KMS-11 (cell line): ENCODE measurements at regions not wholly inside any gene's neighbourhood (a gene's known extent, or its start where the extent isn't known, plus 50 kb on each side); places are given as distances from the start of the nearest gene placed in this dataset.

Experiments
- H2AFZ ChIP-seq: fragments of 200-600 bp; sonication (generic); 2 replicates; pipeline ENCODE4 v1.6.1; 2016; ENCODE audit warnings: antibody characterized with exemption, mixed run types, low read depth
- H3K27ac ChIP-seq: fragments of 200-600 bp; sonication (generic); 2 replicates; pipeline ENCODE4 v1.6.1; 2016; ENCODE audit warnings: mild to moderate bottlenecking, mixed run types
- H3K27me3 ChIP-seq: fragments of 200-600 bp; sonication (generic); 2 replicates; pipeline ENCODE4 v1.6.1; 2017; ENCODE audit warnings: mild to moderate bottlenecking, low read depth, mixed run types, moderate library complexity; ENCODE audit not compliant: insufficient read depth
- H3K36me3 ChIP-seq: fragments of 200-600 bp; sonication (generic); 2 replicates; pipeline ENCODE4 v1.6.1; 2017; ENCODE audit warnings: mild to moderate bottlenecking, mixed run types; ENCODE audit not compliant: insufficient read depth
- H3K4me1 ChIP-seq: fragments of 200-600 bp; sonication (generic); 2 replicates; pipeline ENCODE4 v1.6.1; 2016; ENCODE audit warnings: mild to moderate bottlenecking, low read depth, mixed run types; ENCODE audit not compliant: poor library complexity, severe bottlenecking
- H3K4me2 ChIP-seq: fragments of 200-600 bp; sonication (generic); 2 replicates; pipeline ENCODE4 v1.7.0; 2016; ENCODE audit warnings: mild to moderate bottlenecking, mixed run types
- H3K4me3 ChIP-seq: fragments of 200-600 bp; sonication (generic); IDR thresholded peaks from 2 replicates; pipeline ENCODE4 v1.6.1; 2017; ENCODE audit warnings: low read depth, low read length, mixed read lengths; ENCODE audit not compliant: insufficient read depth
- H3K79me2 ChIP-seq: fragments of 200-600 bp; sonication (generic); 2 replicates; pipeline ENCODE4 v1.6.1; 2016; ENCODE audit warnings: low read depth, mixed run types; ENCODE audit not compliant: insufficient read depth
- H3K9ac ChIP-seq: fragments of 200-600 bp; sonication (generic); 2 replicates; pipeline ENCODE4 v1.6.1; 2016; ENCODE audit warnings: mild to moderate bottlenecking, mixed run types
- H4K20me1 ChIP-seq: fragments of 200-600 bp; sonication (generic); 2 replicates; pipeline ENCODE4 v1.6.1; 2016; ENCODE audit warnings: mild to moderate bottlenecking, mixed run types; ENCODE audit not compliant: insufficient read depth
- CTCF ChIP-seq: fragments of 200-600 bp; sonication (generic); conservative IDR thresholded peaks from 2 replicates; pipeline ENCODE4 v1.6.1; 2017; ENCODE audit warnings: low read depth, mild to moderate bottlenecking, antibody characterized with exemption, low read length, moderate library complexity, mixed read lengths

GRCh38 chr7:25780904-25781303 is 371.1 kb upstream of the NFE2L3 start:
- Histone ChIP-seq H4K20me1 (no peaks in the 10 kb centered on the region), H2AFZ (no peak overlapping the region), H3K27ac (no peak overlapping the region), H3K4me2 (no peak overlapping the region), H3K27me3 (no peaks in the 10 kb centered on the region), H3K4me3 (no peak overlapping the region), H3K4me1 (no peaks in the 10 kb centered on the region), H3K36me3 (no peaks in the 10 kb centered on the region), H3K79me2 (no peaks in the 10 kb centered on the region), H3K9ac (no peak overlapping the region)
- TF ChIP-seq CTCF = no peak

- H3K27ac ChIP-seq = no peak overlapping the region
- no peaks in the 10 kb centered on the region for H4K20me1 ChIP-seq
- no peak overlapping the region for H3K9ac ChIP-seq
- H3K27me3 ChIP-seq = no peaks in the 10 kb centered on the region
- no peaks in the 10 kb centered on the region for H3K4me1 ChIP-seq
- TF ChIP-seq CTCF = no peak
- no peak overlapping the region for H3K4me3 ChIP-seq
- H3K36me3 ChIP-seq = no peaks in the 10 kb centered on the region
- no peak overlapping the region for H2AFZ ChIP-seq
- H3K4me2 ChIP-seq = no peak overlapping the region
- no peaks in the 10 kb centered on the region for H3K79me2 ChIP-seq
These were observed 370.3 kb upstream of the NFE2L3 start for GRCh38 chr7:25781704-25782103.

GRCh38 chr7:25786936-25787335 is 365.1 kb upstream of the NFE2L3 start:
- Histone ChIP-seq H3K9ac (no peak overlapping the region), H3K79me2 (no peaks in the 10 kb centered on the region), H3K4me3 (no peak overlapping the region), H4K20me1 (no peaks in the 10 kb centered on the region), H2AFZ (no peak overlapping the region), H3K27me3 (no peaks in the 10 kb centered on the region), H3K4me2 (no peak overlapping the region), H3K4me1 (no peaks in the 10 kb centered on the region), H3K36me3 (no peaks in the 10 kb centered on the region), H3K27ac (no peak overlapping the region)
- TF ChIP-seq CTCF = no peak

- Histone ChIP-seq H3K9ac (no peak overlapping the region), H3K27me3 (no peaks in the 10 kb centered on the region), H3K4me1 (no peaks in the 10 kb centered on the region), H3K36me3 (no peaks in the 10 kb centered on the region), H4K20me1 (no peaks in the 10 kb centered on the region), H3K4me2 (no peak overlapping the region), H3K79me2 (no peaks in the 10 kb centered on the region), H3K27ac (no peak overlapping the region), H2AFZ (no peak overlapping the region), H3K4me3 (no peak overlapping the region)
- no peak for TF ChIP-seq CTCF
These were observed 364.7 kb upstream of the NFE2L3 start for GRCh38 chr7:25787336-25787735.

GRCh38 chr7:25788371-25788770 is 363.6 kb upstream of the NFE2L3 start:
- TF ChIP-seq CTCF = no peak
- no peaks in the 10 kb centered on the region for H3K4me1 ChIP-seq
- no peak overlapping the region for H2AFZ ChIP-seq
- no peaks in the 10 kb centered on the region for H3K36me3 ChIP-seq
- no peaks in the 10 kb centered on the region for H4K20me1 ChIP-seq
- no peaks in the 10 kb centered on the region for H3K79me2 ChIP-seq
- H3K4me2 ChIP-seq = no peak overlapping the region
- no peak overlapping the region for H3K4me3 ChIP-seq
- no peak overlapping the region for H3K27ac ChIP-seq
- no peak overlapping the region for H3K9ac ChIP-seq
- no peaks in the 10 kb centered on the region for H3K27me3 ChIP-seq
